PC-9 (cell line): ENCODE measurements at regions not wholly inside any gene's neighbourhood (a gene's known extent, or its start where the extent isn't known, plus 50 kb on each side); places are given as distances from the start of the nearest gene placed in this dataset.

Experiments
- BruUV-seq: library from RNA; stranded (reverse); fragments of 400-500 nt; replicated peaks from 2 replicates; lab custom pipeline; 2021; lab: Mats Ljungman, UMichigan
- CTCF ChIA-PET: fragments of 300-600 bp; sonication (Branson Sonifier 250); formaldehyde crosslinking; loops from one replicate; lab custom pipeline; 2022; ENCODE audit warnings: antibody characterized with exemption; lab: Charles Lee
- POLR2A ChIA-PET: fragments of 300-600 bp; sonication (Branson Sonifier 250); formaldehyde crosslinking; loops from one replicate; lab custom pipeline; 2022; ENCODE audit warnings: antibody characterized with exemption; ENCODE audit not compliant: unreplicated experiment; lab: Charles Lee
- DNase-seq, 2 experiments: peaks; one replicate each; pipeline versions ENCODE4 v3.0.0 to v3.0.0-alpha.2; 2015 to 2022; ENCODE audit warnings: mixed read lengths in 1 of 2
- H2AFZ ChIP-seq: fragments of 200-600 bp; sonication (generic); 2 replicates; pipeline ENCODE4 v1.8.1; 2017; ENCODE audit warnings: antibody characterized with exemption
- H3F3A ChIP-seq: fragments of 200-600 bp; sonication (generic); 2 replicates; pipeline ENCODE4 v1.8.1; 2017; ENCODE audit warnings: antibody characterized with exemption, mild to moderate bottlenecking, low read depth; ENCODE audit not compliant: insufficient read depth
- H3K27ac ChIP-seq: fragments of 200-600 bp; sonication (generic); 2 replicates; pipeline ENCODE4 v1.6.1; 2016; ENCODE audit warnings: mixed run types
- H3K27me3 ChIP-seq: fragments of 200-600 bp; sonication (generic); 2 replicates; pipeline ENCODE4 v1.6.1; 2016; ENCODE audit warnings: low read depth, mixed run types; ENCODE audit not compliant: insufficient read depth
- H3K36me3 ChIP-seq: fragments of 200-600 bp; sonication (generic); 2 replicates; pipeline ENCODE4 v1.6.1; 2016; ENCODE audit warnings: low read depth, mixed run types
- H3K4me1 ChIP-seq: fragments of 200-600 bp; sonication (generic); replicated peaks from 2 replicates; pipeline ENCODE4 v1.6.1; 2016; ENCODE audit warnings: mixed run types; ENCODE audit not compliant: insufficient read depth
- H3K4me2 ChIP-seq: fragments of 200-600 bp; sonication (generic); 2 replicates; pipeline ENCODE4 v1.6.1; 2017; ENCODE audit warnings: mixed run types
- H3K4me3 ChIP-seq: fragments of 200-600 bp; sonication (generic); 2 replicates; pipeline ENCODE4 v1.6.1; 2016; ENCODE audit warnings: mixed run types
- H3K79me2 ChIP-seq: fragments of 200-600 bp; sonication (generic); 2 replicates; pipeline ENCODE4 v1.6.1; 2017; ENCODE audit warnings: low read depth, mixed run types
- H3K9me2 ChIP-seq: fragments of 200-600 bp; sonication (generic); 2 replicates; pipeline ENCODE4 v1.8.1; 2017; ENCODE audit warnings: mild to moderate bottlenecking; ENCODE audit not compliant: insufficient read depth
- H3K9me3 ChIP-seq: fragments of 200-600 bp; sonication (generic); 2 replicates; pipeline ENCODE4 v1.8.1; 2016; ENCODE audit warnings: low read depth; ENCODE audit not compliant: insufficient read depth
- H4K20me1 ChIP-seq: fragments of 200-600 bp; sonication (generic); 2 replicates; pipeline ENCODE4 v1.8.1; 2017; ENCODE audit not compliant: insufficient read depth
- CTCF ChIP-seq: fragments of 200-600 bp; sonication (generic); conservative IDR thresholded peaks from 2 replicates; pipeline ENCODE4 v1.6.1; 2017; ENCODE audit warnings: mixed run types, antibody characterized with exemption, mild to moderate bottlenecking, moderate library complexity
- EZH2 ChIP-seq: fragments of 200-600 bp; sonication (generic); IDR thresholded peaks from 2 replicates; pipeline ENCODE4 v1.8.0; 2017; ENCODE audit warnings: antibody characterized with exemption, low read depth
- intact Hi-C: fragments of 100-400 bp; cut with micrococcal nuclease; formaldehyde crosslinking; loops from one replicate; pipeline ENCODE4 v1.10.0; 2022; ENCODE audit not compliant: unreplicated experiment

GRCh38 chr14:55902241-55902640, 216.0 kb upstream of the PELI2 start:
- intact Hi-C loops = no loop called here
- TF ChIP-seq EZH2 (no peak), CTCF (no peak)
- CTCF ChIA-PET = no interaction called here

DNA sequence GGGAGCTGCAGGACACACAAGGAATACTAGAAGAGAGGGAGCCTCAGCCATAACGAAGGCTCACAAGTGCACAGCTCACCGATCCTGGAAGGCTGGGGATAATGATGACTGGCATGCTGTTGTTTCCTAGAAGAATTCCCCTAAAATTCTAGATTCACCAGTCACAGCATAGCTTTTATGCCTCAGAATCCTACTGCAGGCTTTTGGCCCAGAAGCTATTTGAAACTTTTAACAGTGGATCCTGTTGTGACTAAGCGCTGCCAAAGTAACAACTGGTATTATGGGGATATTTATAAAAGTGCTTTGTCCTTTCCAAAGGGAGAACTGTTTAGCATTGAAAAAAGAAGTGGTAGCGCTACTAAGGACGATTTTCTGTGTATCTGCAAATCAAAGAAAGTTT, 214.1 kb upstream of the PELI2 start:
- no peaks in the 10 kb centered on the region for H3K4me1 ChIP-seq
- no peaks in the 10 kb centered on the region; the same call in 1 of the 2 replicates for H3K9me2 ChIP-seq
- intact Hi-C loops = no loop called here
- H3K79me2 ChIP-seq = no peaks in the 10 kb centered on the region
- H3K27me3 ChIP-seq = no peaks in the 10 kb centered on the region
- no peak overlapping the region for H3K27ac ChIP-seq
- H3F3A ChIP-seq = no peaks in the 10 kb centered on the region
- H2AFZ ChIP-seq = no peak overlapping the region
- POLR2A ChIA-PET = no interaction called here
- DNase-seq = no peak
- CTCF ChIA-PET = no interaction called here
- no peak overlapping the region for H3K4me3 ChIP-seq
- no peaks in the 10 kb centered on the region for H3K36me3 ChIP-seq
- no peaks in the 10 kb centered on the region for H4K20me1 ChIP-seq
- H3K9me3 ChIP-seq = no peaks in the 10 kb centered on the region
- no TSS peak for BruUV-seq
- H3K4me2 ChIP-seq = no peak overlapping the region
- TF ChIP-seq CTCF (no peak), EZH2 (no peak)

More at GRCh38 chr14:55902241-55902640, 216.0 kb upstream of the PELI2 start:
- Histone ChIP-seq H3K4me3 (no peak overlapping the region), H3K9me3 (no peaks in the 10 kb centered on the region), H3K9me2 (no peaks in the 10 kb centered on the region), H2AFZ (no peak overlapping the region), H3F3A (no peaks in the 10 kb centered on the region), H4K20me1 (no peaks in the 10 kb centered on the region), H3K27me3 (no peaks in the 10 kb centered on the region), H3K36me3 (no peaks in the 10 kb centered on the region), H3K79me2 (no peaks in the 10 kb centered on the region), H3K4me2 (no peak overlapping the region), H3K27ac (no peak overlapping the region), H3K4me1 (no peaks in the 10 kb centered on the region)
- POLR2A ChIA-PET = no interaction called here
- no peak for DNase-seq
- BruUV-seq = no TSS peak

DNA sequence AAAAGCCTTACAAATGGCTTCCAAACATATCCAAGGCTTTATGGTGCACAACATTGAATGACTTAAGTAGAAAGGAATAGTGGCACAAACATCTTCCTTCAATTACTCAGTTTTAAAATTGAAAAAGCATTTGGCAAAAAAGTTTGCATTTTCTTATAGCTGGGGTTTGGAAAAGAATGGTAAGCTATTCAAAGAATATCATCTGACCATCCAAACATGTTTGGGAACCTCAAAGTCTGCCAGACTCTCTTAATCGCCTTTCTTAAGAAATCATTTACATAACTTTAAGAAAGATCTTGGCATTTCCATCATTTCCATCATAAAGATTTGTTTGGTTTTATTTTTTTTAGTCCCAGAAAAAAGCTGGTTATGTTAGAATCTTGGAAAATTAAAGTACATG, 210.1 kb upstream of the PELI2 start:
- POLR2A ChIA-PET = no interaction called here
- no peaks in the 10 kb centered on the region for H4K20me1 ChIP-seq
- H3K4me2 ChIP-seq = no peak overlapping the region
- no peak overlapping the region for H3K27ac ChIP-seq
- TF ChIP-seq CTCF = no peak
- TF ChIP-seq EZH2 = no peak
- H2AFZ ChIP-seq = no peak overlapping the region
- DNase-seq = no peak
- H3K79me2 ChIP-seq = no peaks in the 10 kb centered on the region
- H3F3A ChIP-seq = no peaks in the 10 kb centered on the region
- no peaks in the 10 kb centered on the region; the same call in 1 of the 2 replicates for H3K9me2 ChIP-seq
- intact Hi-C loops = no loop called here
- no peaks in the 10 kb centered on the region for H3K36me3 ChIP-seq
- H3K9me3 ChIP-seq = no peaks in the 10 kb centered on the region
- 0 out of 2 replicates have a peak, but pooled peaks cover 2% of the 10 kb centered on the region for H3K27me3 ChIP-seq
- H3K4me3 ChIP-seq = no peak overlapping the region
- H3K4me1 ChIP-seq = no peaks in the 10 kb centered on the region
- CTCF ChIA-PET = no interaction called here
- BruUV-seq = no TSS peak
